ENCODE measurements at regions not wholly inside any gene's neighbourhood (a gene's known extent, or its start where the extent isn't known, plus 50 kb on each side); places are given as distances from the start of the nearest gene placed in this dataset.

DNA sequence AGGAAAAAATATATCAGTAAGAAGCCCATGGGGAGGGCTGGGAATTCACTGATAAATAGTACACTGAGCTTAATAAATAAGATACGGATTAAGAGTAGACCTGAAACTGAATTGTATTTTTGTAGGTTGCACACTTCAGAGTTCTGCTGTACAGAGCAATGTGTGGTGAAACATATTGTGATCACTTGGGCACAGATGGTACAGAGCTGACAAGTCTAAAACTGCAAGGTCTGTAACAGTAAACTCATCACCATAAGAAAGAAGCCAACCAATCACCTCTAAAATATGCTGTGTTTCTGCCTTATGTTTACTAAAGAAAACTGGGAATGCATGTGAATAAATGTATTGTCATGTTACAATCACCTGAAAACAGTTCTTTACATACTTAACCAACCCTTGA lies 360.7 kb downstream of the MRPL39 start:
- H3K36me3 ChIP-seq (ENCODE audit: control insufficient read depth, insufficient read depth, low read length), result no peaks in the 10 kb centered on the region
- peaks cover 13% of the 10 kb centered on the region for H3K9me3 ChIP-seq (ENCODE audit: control insufficient read depth, insufficient read depth, low read length)
- no peak overlapping the region for H3K4me3 ChIP-seq (ENCODE audit: low read depth, low read length)
- H3K4me1 ChIP-seq (ENCODE audit: control insufficient read depth, insufficient read depth, low read length), result no peaks in the 10 kb centered on the region
- no peaks in the 10 kb centered on the region for H3K27me3 ChIP-seq (ENCODE audit: control insufficient read depth, insufficient read depth, low read length)
- no peak overlapping the region for H3K9ac ChIP-seq (ENCODE audit: low read depth, low read length)

DNA sequence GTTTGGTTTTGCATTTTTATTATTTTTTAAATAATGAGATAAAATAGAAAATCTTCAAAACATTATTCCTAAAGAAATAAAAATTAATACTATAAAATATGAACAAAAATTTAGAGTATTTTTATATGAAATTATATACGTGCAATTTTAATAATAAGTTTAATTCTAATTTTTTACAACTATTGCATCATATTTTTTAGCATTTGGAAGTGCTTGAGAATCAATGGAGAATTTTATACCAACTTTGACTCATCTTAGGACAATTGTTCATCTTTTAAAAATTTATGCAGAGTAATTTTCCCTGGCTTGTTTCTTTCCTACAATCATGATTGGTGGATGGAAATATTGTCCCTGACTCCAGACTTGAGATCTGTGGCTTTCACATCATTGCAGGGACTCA lies 362.5 kb downstream of the MRPL39 start:
- H3K4me3 ChIP-seq (ENCODE audit: low read depth, low read length), result no peak overlapping the region
- no peaks in the 10 kb centered on the region for H3K27me3 ChIP-seq (ENCODE audit: control insufficient read depth, insufficient read depth, low read length)
- H3K9me3 ChIP-seq (ENCODE audit: control insufficient read depth, insufficient read depth, low read length), result peaks cover 12% of the 10 kb centered on the region
- no peaks in the 10 kb centered on the region for H3K36me3 ChIP-seq (ENCODE audit: control insufficient read depth, insufficient read depth, low read length)
- no peaks in the 10 kb centered on the region for H3K4me1 ChIP-seq (ENCODE audit: control insufficient read depth, insufficient read depth, low read length)
- no peak overlapping the region for H3K9ac ChIP-seq (ENCODE audit: low read depth, low read length)

DNA sequence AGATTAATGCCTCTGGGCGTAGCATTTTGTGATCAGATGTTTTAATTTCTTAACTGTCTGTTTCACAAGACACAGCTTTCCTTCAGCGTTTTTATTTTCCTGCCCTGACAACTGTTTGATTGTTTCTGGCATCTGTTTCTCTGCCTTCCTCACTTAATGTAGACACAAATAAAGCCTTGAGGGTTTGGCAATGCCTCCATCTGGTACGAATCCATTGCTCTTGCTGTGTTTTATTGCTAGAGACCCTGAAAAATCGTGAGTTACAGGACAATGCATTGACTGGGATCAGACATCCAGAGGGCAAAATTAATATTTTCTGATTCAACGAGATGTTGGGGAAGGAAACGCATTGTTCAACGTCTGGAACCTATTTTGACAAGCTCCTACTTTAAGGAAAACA lies 363.5 kb downstream of the MRPL39 start:
- Histone ChIP-seq H3K4me1 (ENCODE audit: control insufficient read depth, insufficient read depth, low read length) (no peaks in the 10 kb centered on the region), H3K9ac (ENCODE audit: low read depth, low read length) (no peak overlapping the region), H3K4me3 (ENCODE audit: low read depth, low read length) (no peak overlapping the region), H3K27me3 (ENCODE audit: control insufficient read depth, insufficient read depth, low read length) (no peaks in the 10 kb centered on the region), H3K36me3 (ENCODE audit: control insufficient read depth, insufficient read depth, low read length) (no peaks in the 10 kb centered on the region), H3K9me3 (ENCODE audit: control insufficient read depth, insufficient read depth, low read length) (peaks cover 12% of the 10 kb centered on the region)

DNA sequence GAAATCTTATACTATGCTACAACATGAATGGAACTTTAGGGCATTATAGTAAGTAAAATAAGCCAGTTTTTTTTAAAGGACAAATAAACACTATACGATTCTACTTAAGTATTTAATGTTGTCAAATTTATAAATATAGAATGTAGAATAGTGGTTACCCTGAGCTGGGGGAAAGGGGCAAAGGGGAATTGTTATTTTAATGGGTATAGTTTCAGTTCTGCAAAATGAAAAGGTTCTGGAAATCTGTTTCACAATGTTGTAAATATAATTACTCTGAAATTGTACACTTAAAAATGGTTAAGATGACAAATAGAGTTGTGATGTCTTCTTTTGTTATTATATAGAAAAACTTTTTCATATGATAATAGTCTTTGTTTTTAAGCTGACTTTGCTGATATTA lies 366.3 kb downstream of the MRPL39 start:
- H3K9ac ChIP-seq (ENCODE audit: low read depth, low read length), result no peak overlapping the region
- no peaks in the 10 kb centered on the region for H3K4me1 ChIP-seq (ENCODE audit: control insufficient read depth, insufficient read depth, low read length)
- no peaks in the 10 kb centered on the region for H3K36me3 ChIP-seq (ENCODE audit: control insufficient read depth, insufficient read depth, low read length)
- no peak overlapping the region for H3K4me3 ChIP-seq (ENCODE audit: low read depth, low read length)
- H3K27me3 ChIP-seq (ENCODE audit: control insufficient read depth, insufficient read depth, low read length), result no peaks in the 10 kb centered on the region
- H3K9me3 ChIP-seq (ENCODE audit: control insufficient read depth, insufficient read depth, low read length), result peaks cover 7% of the 10 kb centered on the region

DNA sequence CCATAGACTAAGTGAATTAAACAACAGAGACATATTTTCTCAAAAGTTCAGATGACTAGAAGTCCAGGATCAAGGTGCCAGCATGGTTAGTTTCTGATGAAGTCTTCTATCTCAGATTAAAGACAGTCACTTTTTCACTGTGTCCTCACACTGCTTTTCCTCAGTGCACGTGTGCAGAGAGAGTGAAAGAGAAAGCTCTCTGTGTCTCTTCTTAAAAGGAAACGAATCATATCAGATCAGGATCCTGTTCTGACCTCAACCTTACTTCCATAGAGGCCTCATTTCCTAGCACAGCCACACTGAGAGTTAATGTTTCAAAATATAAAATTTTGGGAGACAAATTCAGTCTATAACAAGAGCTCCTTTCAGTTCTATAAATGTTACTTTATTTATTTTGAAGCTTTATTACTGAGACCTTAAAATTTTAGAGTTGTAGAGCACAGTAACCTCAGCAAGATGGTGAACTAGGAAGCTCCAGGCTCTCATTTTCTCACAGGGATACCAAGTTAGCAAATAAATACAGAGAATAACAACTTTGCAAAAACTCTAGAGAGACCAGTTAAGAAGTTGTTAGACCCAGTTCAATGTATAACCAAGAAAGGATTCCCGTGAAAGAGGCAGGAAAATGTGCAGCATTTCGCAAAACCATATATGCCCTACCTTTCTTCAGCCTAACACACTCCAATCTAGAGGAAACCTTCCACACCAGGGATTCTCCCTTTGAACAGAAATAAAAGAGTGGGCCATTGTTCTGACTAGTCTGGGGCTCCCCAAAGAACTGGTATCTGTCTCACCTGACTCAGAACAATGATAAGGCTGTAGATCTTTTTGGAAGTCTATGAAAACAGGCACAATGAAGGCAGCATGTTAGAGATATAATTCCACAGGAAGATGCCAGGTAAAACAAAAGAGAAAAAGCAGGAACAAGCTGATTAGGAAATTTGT lies 372.2 kb downstream of the MRPL39 start:
- Histone ChIP-seq H3K4me1 (ENCODE audit: control insufficient read depth, insufficient read depth, low read length) (no peaks in the 10 kb centered on the region), H3K36me3 (ENCODE audit: control insufficient read depth, insufficient read depth, low read length) (no peaks in the 10 kb centered on the region), H3K9me3 (ENCODE audit: control insufficient read depth, insufficient read depth, low read length) (no peaks in the 10 kb centered on the region), H3K9ac (ENCODE audit: low read depth, low read length) (no peak overlapping the region), H3K27me3 (ENCODE audit: control insufficient read depth, insufficient read depth, low read length) (no peaks in the 10 kb centered on the region), H3K4me3 (ENCODE audit: low read depth, low read length) (no peak overlapping the region)

DNA sequence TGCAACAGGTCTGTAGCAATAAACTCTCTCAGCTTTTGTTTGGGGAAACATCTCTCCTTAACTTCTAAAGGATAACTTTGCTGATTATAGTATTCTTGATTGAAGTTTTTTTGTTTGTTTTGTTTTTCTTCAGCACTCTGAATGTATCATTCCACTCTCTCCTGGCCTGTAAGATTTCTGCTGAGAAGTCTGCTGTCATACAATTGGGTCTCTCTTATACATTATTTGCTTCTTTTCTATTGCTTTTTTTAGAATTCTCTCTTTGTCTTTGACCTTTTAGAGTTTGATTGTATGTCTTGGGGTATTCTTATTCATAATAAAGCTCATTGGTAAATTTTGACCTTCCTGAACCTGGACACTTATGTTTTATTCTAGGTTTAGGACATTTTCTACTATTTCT lies 386.3 kb downstream of the MRPL39 start:
- H3K4me1 ChIP-seq (ENCODE audit: control insufficient read depth, insufficient read depth, low read length), result no peaks in the 10 kb centered on the region
- H3K36me3 ChIP-seq (ENCODE audit: control insufficient read depth, insufficient read depth, low read length), result no peaks in the 10 kb centered on the region
- peaks cover 11% of the 10 kb centered on the region for H3K9me3 ChIP-seq (ENCODE audit: control insufficient read depth, insufficient read depth, low read length)
- no peaks in the 10 kb centered on the region for H3K27me3 ChIP-seq (ENCODE audit: control insufficient read depth, insufficient read depth, low read length)
- no peak overlapping the region for H3K9ac ChIP-seq (ENCODE audit: low read depth, low read length)
- H3K4me3 ChIP-seq (ENCODE audit: low read depth, low read length), result no peak overlapping the region

DNA sequence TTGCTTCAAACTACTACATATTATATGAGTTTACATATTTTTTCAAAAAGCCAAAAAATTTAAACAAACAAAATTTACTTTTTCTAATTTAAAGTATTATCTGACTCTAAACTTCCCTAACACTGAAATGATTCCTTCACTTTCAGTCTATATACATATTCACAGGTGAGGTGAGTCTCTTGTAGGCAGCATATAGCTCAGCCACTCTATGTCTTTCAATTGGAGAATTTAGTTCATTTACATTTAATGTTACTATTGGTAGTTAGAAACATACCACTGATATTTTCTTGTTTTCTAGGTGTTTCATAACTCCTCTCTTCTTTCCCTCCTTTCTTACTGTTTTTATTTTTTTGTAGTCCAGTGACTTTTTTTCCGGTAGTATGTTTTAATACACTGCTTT lies 387.1 kb downstream of the MRPL39 start:
- Histone ChIP-seq H3K4me3 (ENCODE audit: low read depth, low read length) (no peak overlapping the region), H3K27me3 (ENCODE audit: control insufficient read depth, insufficient read depth, low read length) (no peaks in the 10 kb centered on the region), H3K36me3 (ENCODE audit: control insufficient read depth, insufficient read depth, low read length) (no peaks in the 10 kb centered on the region), H3K4me1 (ENCODE audit: control insufficient read depth, insufficient read depth, low read length) (no peaks in the 10 kb centered on the region), H3K9ac (ENCODE audit: low read depth, low read length) (no peak overlapping the region), H3K9me3 (ENCODE audit: control insufficient read depth, insufficient read depth, low read length) (peaks cover 12% of the 10 kb centered on the region)

DNA sequence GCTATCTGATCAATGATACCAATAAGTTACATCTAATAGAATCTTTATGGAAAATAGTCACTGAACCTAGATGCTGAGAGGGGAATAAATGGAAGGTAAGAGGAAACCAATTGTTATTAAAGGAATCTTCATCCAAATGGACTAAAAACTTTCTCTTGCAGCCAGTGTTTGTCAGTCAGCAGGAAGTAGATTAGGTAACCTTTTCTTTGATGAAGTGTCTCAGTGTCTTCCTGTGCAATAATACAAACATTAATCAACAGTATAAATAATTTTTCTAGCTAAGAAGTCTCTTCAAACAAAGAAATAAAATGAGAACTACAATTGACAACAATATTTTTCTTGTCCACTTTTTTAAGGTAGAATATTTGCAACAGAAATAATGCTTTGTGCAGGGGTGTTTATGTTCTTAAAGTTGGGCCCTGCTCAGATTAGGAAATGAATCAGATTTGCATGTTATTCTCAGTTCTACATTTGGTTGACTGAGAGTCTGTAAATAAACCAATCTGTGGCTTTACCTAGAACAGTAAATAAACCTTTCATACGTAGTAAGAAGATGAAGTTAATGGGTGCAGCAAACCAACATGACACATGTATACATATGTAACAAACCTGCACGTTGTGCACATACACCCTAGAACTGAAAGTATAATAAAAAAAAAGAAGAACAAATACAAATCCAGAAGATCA lies 391.4 kb downstream of the MRPL39 start:
- peaks cover 29% of the 10 kb centered on the region for H3K9me3 ChIP-seq (ENCODE audit: control insufficient read depth, insufficient read depth, low read length)
- no peaks in the 10 kb centered on the region for H3K4me1 ChIP-seq (ENCODE audit: control insufficient read depth, insufficient read depth, low read length)
- no peaks in the 10 kb centered on the region for H3K27me3 ChIP-seq (ENCODE audit: control insufficient read depth, insufficient read depth, low read length)
- no peak overlapping the region for H3K9ac ChIP-seq (ENCODE audit: low read depth, low read length)
- no peaks in the 10 kb centered on the region for H3K36me3 ChIP-seq (ENCODE audit: control insufficient read depth, insufficient read depth, low read length)
- no peak overlapping the region for H3K4me3 ChIP-seq (ENCODE audit: low read depth, low read length)

DNA sequence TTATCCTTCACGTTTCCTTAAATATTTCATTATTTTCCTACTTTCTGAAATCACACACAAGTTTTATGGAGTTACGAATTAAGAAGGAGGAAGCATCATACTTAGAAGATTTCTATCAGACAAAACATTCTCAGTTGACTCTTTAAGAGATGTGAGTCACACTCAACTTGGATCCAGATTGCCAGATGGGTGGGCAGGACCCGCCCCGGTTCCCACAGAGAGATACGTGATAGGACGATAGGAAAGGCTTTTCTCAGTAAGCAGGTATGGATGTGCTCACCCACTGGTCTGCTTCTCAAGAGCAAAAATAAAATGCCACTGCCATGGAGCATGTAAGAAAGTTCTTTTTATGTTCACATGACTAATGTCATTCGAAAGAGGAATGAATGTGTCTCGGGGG lies 392.6 kb downstream of the MRPL39 start:
- H3K4me3 ChIP-seq (ENCODE audit: low read depth, low read length), result no peak overlapping the region
- no peaks in the 10 kb centered on the region for H3K36me3 ChIP-seq (ENCODE audit: control insufficient read depth, insufficient read depth, low read length)
- H3K4me1 ChIP-seq (ENCODE audit: control insufficient read depth, insufficient read depth, low read length), result no peaks in the 10 kb centered on the region
- H3K9ac ChIP-seq (ENCODE audit: low read depth, low read length), result no peak overlapping the region
- H3K9me3 ChIP-seq (ENCODE audit: control insufficient read depth, insufficient read depth, low read length), result peaks cover 33% of the 10 kb centered on the region
- H3K27me3 ChIP-seq (ENCODE audit: control insufficient read depth, insufficient read depth, low read length), result no peaks in the 10 kb centered on the region

DNA sequence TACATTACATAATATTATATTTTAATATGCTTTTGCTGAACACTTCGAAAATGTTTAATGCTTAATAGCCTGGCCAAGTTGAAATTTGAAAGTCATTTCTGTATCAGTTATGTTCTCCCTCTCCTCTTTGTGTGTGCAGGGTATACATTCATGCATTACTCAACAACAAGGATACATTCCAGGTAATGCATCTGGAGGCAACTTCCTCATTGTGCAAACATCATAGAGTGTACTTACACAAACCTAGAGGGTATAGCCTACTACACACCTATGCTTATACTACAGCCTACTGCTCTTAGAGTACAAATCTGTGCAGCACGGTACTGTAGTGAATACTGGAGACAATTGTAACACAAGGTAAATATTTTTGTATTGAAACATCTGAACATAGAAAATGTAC lies 407.3 kb downstream of the MRPL39 start:
- H3K36me3 ChIP-seq (ENCODE audit: control insufficient read depth, insufficient read depth, low read length), result no peaks in the 10 kb centered on the region
- H3K4me3 ChIP-seq (ENCODE audit: low read depth, low read length), result no peak overlapping the region
- H3K9me3 ChIP-seq (ENCODE audit: control insufficient read depth, insufficient read depth, low read length), result peaks cover 10% of the 10 kb centered on the region
- H3K9ac ChIP-seq (ENCODE audit: low read depth, low read length), result no peak overlapping the region
- no peaks in the 10 kb centered on the region for H3K4me1 ChIP-seq (ENCODE audit: control insufficient read depth, insufficient read depth, low read length)
- H3K27me3 ChIP-seq (ENCODE audit: control insufficient read depth, insufficient read depth, low read length), result no peaks in the 10 kb centered on the region

DNA sequence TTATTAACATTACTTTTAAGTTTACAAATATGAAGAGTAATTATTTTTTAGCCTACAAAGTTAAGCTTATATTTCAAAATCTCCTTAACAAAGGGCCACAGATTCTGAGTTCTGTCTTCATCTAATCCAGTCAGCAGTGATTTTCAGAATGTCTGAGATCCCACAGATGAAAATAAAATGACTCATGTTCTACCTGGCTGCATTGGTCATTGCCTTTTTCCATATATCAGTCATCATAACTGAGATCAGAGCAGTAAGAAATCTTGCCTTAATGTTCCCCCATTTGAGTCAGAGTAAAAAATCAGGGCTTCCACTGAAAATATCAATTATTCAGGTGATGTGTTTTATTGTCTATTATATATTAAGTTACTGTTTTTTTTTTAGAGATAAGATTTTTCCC lies 416.1 kb downstream of the MRPL39 start:
- Histone ChIP-seq H3K4me3 (ENCODE audit: low read depth, low read length) (no peak overlapping the region), H3K9ac (ENCODE audit: low read depth, low read length) (no peak overlapping the region), H3K27me3 (ENCODE audit: control insufficient read depth, insufficient read depth, low read length) (no peaks in the 10 kb centered on the region), H3K4me1 (ENCODE audit: control insufficient read depth, insufficient read depth, low read length) (no peaks in the 10 kb centered on the region), H3K36me3 (ENCODE audit: control insufficient read depth, insufficient read depth, low read length) (no peaks in the 10 kb centered on the region), H3K9me3 (ENCODE audit: control insufficient read depth, insufficient read depth, low read length) (peaks cover 27% of the 10 kb centered on the region)

DNA sequence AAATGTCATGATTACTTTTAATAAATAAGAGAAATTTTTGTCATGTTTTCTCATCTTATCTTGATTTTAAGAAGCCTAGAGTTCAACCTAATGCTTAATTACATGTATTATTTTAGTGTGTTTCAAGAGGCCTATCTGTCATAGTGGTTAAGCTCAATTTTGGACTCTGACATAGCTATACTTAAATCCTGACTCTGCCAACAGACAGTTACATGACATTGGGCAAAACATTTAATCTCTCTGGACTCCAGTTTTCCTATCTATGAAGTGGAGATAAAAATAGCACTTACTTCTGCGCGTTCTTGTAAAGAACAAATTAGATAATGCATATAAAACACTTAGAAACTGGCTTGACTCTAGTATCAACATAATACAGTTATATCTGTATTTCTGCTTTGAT lies 417.8 kb downstream of the MRPL39 start:
- Histone ChIP-seq H3K4me1 (ENCODE audit: control insufficient read depth, insufficient read depth, low read length) (no peaks in the 10 kb centered on the region), H3K9ac (ENCODE audit: low read depth, low read length) (no peak overlapping the region), H3K4me3 (ENCODE audit: low read depth, low read length) (no peak overlapping the region), H3K27me3 (ENCODE audit: control insufficient read depth, insufficient read depth, low read length) (no peaks in the 10 kb centered on the region), H3K36me3 (ENCODE audit: control insufficient read depth, insufficient read depth, low read length) (no peaks in the 10 kb centered on the region), H3K9me3 (ENCODE audit: control insufficient read depth, insufficient read depth, low read length) (peaks cover 29% of the 10 kb centered on the region)
